Spleen (tissue), 11 donors: ENCODE measurements at regions not wholly inside any gene's neighbourhood (a gene's known extent, or its start where the extent isn't known, plus 50 kb on each side); places are given as distances from the start of the nearest gene placed in this dataset.
A peak's percentile ranks its signal among the peaks of the same experiment; 100 is the strongest.

Experiments used
- DNase-seq: peaks from one replicate; pipeline ENCODE4 v3.0.0-alpha.2; 2020
- H3K27ac ChIP-seq, 8 donors: fragments of 200-600 bp; sonication (generic) in 7 of 8; 1 replicate in 4 of 8; 2 replicates in 4 of 8; pipeline versions ENCODE4 v1.5.0 to v1.8.0; 2016 to 2021; ENCODE audit warnings: inconsistent platforms in 4 of 8, mild to moderate bottlenecking in 4 of 8, moderate library complexity in 1 of 8
- H3K27me3 ChIP-seq, 7 donors: fragments of 200-600 bp; sonication (generic) in 6 of 7; replicated peaks in 1 of 7; 1 replicate in 4 of 7; 2 replicates in 3 of 7; pipeline versions ENCODE4 v1.5.0 to v1.8.0; 2016 to 2021; ENCODE audit warnings: inconsistent platforms in 3 of 7, mild to moderate bottlenecking in 1 of 7
- H3K36me3 ChIP-seq, 6 donors: fragments of 200-600 bp; sonication (generic) in 5 of 6; 1 replicate in 4 of 6; 2 replicates in 2 of 6; pipeline versions ENCODE4 v1.5.0 to v1.8.0; 2016 to 2021; ENCODE audit warnings: inconsistent platforms in 2 of 6
- H3K4me1 ChIP-seq, 6 donors: fragments of 200-600 bp; sonication (generic) in 5 of 6; 1 replicate in 3 of 6; 2 replicates in 3 of 6; pipeline versions ENCODE4 v1.5.0 to v1.8.0; 2016 to 2021; ENCODE audit warnings: inconsistent platforms in 3 of 6
- H3K4me3 ChIP-seq, 8 donors: fragments of 200-600 bp; sonication (generic) in 7 of 8; 1 replicate in 4 of 8; 2 replicates in 4 of 8; pipeline versions ENCODE4 v1.5.0 to v1.8.0; 2016 to 2021; ENCODE audit warnings: inconsistent platforms in 4 of 8, mild to moderate bottlenecking in 4 of 8, moderate library complexity in 2 of 8
- H3K9me3 ChIP-seq, 8 donors: fragments of 200-600 bp; sonication (generic) in 7 of 8; 1 replicate in 4 of 8; 2 replicates in 4 of 8; pipeline versions ENCODE4 v1.5.0 to v1.8.0; 2016 to 2021; ENCODE audit warnings: inconsistent platforms in 4 of 8
- POLR2A ChIP-seq, 3 donors: fragments of 450-650 bp; IDR thresholded peaks; one replicate each; pipeline ENCODE4 v1.5.1; 2017; ENCODE audit warnings: antibody characterized with exemption in 3 of 3, mild to moderate bottlenecking in 1 of 3
- POLR2AphosphoS5 ChIP-seq, 3 donors: sonication (generic); formaldehyde crosslinking; IDR thresholded peaks; one replicate each; pipeline ENCODE4 v1.5.1; 2017; ENCODE audit warnings: antibody characterized with exemption in 3 of 3
- WGBS, 5 donors: extraction: QIAGEN DNeasy Blood & Tissue Kit in 3 of 5; methylation state at CpG; one replicate each; pipeline versions ENCODE4 v1.1.5 to v1.1.7; 2013 to 2018; 5-methylcytosine and 5-hydroxymethylcytosine counted together
- intact Hi-C: fragments of 100-400 bp; cut with DNase I; formaldehyde crosslinking; loops from one replicate; pipeline ENCODE4 v1.15.0; 2023; ENCODE audit warnings: low total_unique reads
- TF ChIP-seq, protein P1 (sequence below), 11 experiments: fragments of 200-600 bp in 7 of 11; fragments of 450-650 bp in 4 of 11; sonication (generic) in 4 of 11; IDR thresholded peaks in 8 of 11; conservative IDR thresholded peaks in 3 of 11; 1 replicate in 7 of 11; 2 replicates in 4 of 11; pipeline versions ENCODE4 v1.4.0 to v1.8.0; 2016 to 2021; ENCODE audit warnings: antibody characterized with exemption in 11 of 11, inconsistent platforms in 4 of 11, mild to moderate bottlenecking in 1 of 11
- donor health status: healthy with polysubstance abuse.
- donor health status: DM: no; HTN: no; CAD: no; lungs with moderate emphysema.
- donor health status: DM: no; HTN: no; CAD: no.
- donor health status: Bipolar disorder and iron deficiency.
- donor health status: healthy.
- donor health status: DM: no; HTN: no; CAD: no.
- donor health status: DM: yes; HTN: yes; CAD: no.

DNA sequence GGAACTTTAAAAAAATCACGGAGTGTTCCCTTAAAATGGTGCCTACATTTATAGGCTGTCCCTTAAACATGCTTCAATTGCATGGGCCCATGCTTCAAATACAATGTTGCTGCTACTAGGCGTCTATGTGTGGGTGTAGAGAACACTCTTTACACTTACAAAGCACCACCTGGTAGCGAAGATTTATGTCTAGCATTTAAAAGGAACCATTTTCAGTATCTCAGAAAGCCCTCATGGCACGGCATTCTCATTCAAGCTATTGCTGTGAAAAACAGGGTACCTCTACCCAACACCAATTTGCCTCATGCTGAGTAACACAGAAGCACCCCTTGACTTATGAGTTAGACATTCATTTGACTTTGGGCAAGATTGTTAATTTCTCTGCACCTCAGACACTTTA lies 112.9 kb upstream of the CNTNAP5 start:
- intact Hi-C loops = no loop called here
- Histone ChIP-seq H3K9me3 (no peaks in the 10 kb centered on the region), H3K4me3 (no peak overlapping the region), H3K27ac (no peak overlapping the region), H3K4me1 (no peaks in the 10 kb centered on the region), H3K36me3 (no peaks in the 10 kb centered on the region), H3K27me3 (peaks cover 0 to 4% (median 0%) of the 10 kb centered on the region in 7 donors)
- DNase-seq = no peak
- 26 to 39% (median 32%) methylated on average over 4 of the region's 4 CpGs for WGBS, 5 donors
- TF ChIP-seq POLR2AphosphoS5 (IDR thresholded peaks at IDR 0.05) = no peak
- TF ChIP-seq, protein P1, sequence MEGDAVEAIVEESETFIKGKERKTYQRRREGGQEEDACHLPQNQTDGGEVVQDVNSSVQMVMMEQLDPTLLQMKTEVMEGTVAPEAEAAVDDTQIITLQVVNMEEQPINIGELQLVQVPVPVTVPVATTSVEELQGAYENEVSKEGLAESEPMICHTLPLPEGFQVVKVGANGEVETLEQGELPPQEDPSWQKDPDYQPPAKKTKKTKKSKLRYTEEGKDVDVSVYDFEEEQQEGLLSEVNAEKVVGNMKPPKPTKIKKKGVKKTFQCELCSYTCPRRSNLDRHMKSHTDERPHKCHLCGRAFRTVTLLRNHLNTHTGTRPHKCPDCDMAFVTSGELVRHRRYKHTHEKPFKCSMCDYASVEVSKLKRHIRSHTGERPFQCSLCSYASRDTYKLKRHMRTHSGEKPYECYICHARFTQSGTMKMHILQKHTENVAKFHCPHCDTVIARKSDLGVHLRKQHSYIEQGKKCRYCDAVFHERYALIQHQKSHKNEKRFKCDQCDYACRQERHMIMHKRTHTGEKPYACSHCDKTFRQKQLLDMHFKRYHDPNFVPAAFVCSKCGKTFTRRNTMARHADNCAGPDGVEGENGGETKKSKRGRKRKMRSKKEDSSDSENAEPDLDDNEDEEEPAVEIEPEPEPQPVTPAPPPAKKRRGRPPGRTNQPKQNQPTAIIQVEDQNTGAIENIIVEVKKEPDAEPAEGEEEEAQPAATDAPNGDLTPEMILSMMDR (IDR thresholded peaks at IDR 0.05 in 8 of 11, conservative IDR thresholded peaks at IDR 0.05 in 3 of 11) = no peak
- no peak for TF ChIP-seq POLR2A (IDR thresholded peaks at IDR 0.05)

DNA sequence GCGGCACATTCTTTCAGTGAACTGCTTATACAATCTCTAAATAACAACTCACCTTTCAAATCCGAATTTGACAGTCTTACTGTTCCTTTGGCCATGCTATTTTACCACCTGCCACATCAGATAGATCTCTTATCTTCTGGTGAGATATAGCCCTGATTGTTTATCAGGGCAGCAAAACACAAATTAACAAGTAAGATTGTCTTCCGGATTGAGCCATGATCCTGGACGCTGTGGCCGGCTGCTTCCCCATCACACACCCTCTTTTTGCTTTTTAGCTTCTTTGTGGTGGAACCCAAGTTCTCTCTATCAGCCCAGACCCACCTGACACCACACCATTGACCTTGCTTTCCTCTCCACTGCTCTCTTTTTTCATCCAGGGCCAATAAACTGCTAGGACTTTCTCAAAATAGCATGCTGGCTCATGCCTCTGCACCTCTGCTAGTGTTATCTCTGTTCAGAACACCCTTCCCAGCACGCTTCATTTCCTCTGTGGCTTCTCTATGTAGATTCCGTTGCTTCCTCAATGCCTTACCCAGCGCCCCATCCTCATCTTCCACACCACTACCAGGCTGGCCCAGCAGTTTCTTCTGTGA lies 111.8 kb upstream of the CNTNAP5 start:
- 20 to 40% (median 35%) methylated on average over 8 of the region's 8 CpGs for WGBS, 5 donors
- no peak overlapping the region for H3K4me3 ChIP-seq
- intact Hi-C loops = no loop called here
- TF ChIP-seq, protein P1 (IDR thresholded peaks at IDR 0.05 in 8 of 11, conservative IDR thresholded peaks at IDR 0.05 in 3 of 11) = no peak
- TF ChIP-seq POLR2AphosphoS5 (IDR thresholded peaks at IDR 0.05) = no peak
- TF ChIP-seq POLR2A (IDR thresholded peaks at IDR 0.05) = no peak
- no peak overlapping the region for H3K27ac ChIP-seq
- H3K9me3 ChIP-seq = no peaks in the 10 kb centered on the region
- H3K4me1 ChIP-seq = no peaks in the 10 kb centered on the region
- no peak for DNase-seq
- peaks cover 0 to 4% (median 0%) of the 10 kb centered on the region in 7 donors for H3K27me3 ChIP-seq
- no peaks in the 10 kb centered on the region for H3K36me3 ChIP-seq

DNA sequence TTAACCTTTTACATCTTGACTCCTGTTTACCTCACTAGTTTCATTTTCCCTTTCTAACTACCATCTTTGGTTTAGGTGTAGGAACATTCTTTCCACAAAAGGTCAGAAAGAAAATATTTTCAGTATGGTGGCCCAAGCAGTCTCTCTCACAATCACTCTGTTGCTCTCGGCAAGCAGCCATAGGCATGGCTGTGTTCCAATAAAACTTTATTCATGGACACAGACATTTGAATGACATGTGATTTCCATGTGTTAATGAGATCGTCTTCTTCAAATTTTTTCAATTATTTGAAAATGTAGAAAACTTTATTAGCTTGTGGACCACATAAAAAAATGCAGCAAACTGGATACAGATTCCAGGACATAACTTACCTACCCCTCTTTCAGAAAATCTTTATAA lies 109.7 kb upstream of the CNTNAP5 start:
- Histone ChIP-seq H3K4me3 (no peak overlapping the region), H3K9me3 (peaks cover 0 to 3% (median 0%) of the 10 kb centered on the region in 8 donors), H3K27ac (peak overlapping the region in 4 of 8 donors; percentile 45 to 68 (median 56)), H3K4me1 (no peaks in the 10 kb centered on the region), H3K36me3 (no peaks in the 10 kb centered on the region), H3K27me3 (peaks cover 0 to 4% (median 0%) of the 10 kb centered on the region in 7 donors)
- WGBS, 5 donors = 73 to 87% (median 82%) methylated on average over 2 of the region's 2 CpGs
- DNase-seq = no peak
- TF ChIP-seq, protein P1 (IDR thresholded peaks at IDR 0.05 in 8 of 11, conservative IDR thresholded peaks at IDR 0.05 in 3 of 11) = no peak
- TF ChIP-seq POLR2A (IDR thresholded peaks at IDR 0.05) = no peak
- TF ChIP-seq POLR2AphosphoS5 (IDR thresholded peaks at IDR 0.05) = no peak
- intact Hi-C loops = no loop called here

DNA sequence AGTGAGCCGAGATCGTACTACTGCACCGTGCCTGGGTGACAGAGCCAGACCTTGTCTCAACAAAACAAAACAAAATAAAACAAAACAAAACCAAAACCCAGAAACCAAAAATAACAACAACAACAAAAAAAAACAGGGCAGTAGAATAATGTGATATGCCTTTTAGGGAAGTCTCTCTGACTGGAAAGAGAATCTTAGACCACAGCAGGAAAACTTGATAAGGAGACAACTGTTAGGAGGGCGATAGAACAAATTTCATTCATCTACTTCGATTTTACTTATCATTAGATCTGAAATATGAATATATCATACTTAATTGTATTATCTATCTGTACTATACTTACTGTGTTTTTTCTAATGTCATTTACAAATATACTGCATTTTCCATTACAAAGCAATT lies 109.0 kb upstream of the CNTNAP5 start:
- no peak for DNase-seq
- Histone ChIP-seq H3K27me3 (peaks cover 0 to 4% (median 0%) of the 10 kb centered on the region in 7 donors), H3K36me3 (no peaks in the 10 kb centered on the region), H3K9me3 (peaks cover 0 to 8% (median 0%) of the 10 kb centered on the region in 8 donors), H3K27ac (peak overlapping the region in 6 of 8 donors; percentile 23 to 68 (median 46)), H3K4me1 (no peaks in the 10 kb centered on the region), H3K4me3 (no peak overlapping the region)
- 30 to 58% (median 39%) methylated on average over 5 of the region's 5 CpGs for WGBS, 5 donors
- TF ChIP-seq POLR2A (IDR thresholded peaks at IDR 0.05) (no peak), POLR2AphosphoS5 (IDR thresholded peaks at IDR 0.05) (no peak)
- TF ChIP-seq, protein P1 (IDR thresholded peaks at IDR 0.05 in 8 of 11, conservative IDR thresholded peaks at IDR 0.05 in 3 of 11) = no peak
- intact Hi-C loops = no loop called here
